Small intestine (tissue), 7 donors: ENCODE measurements at regions not wholly inside any gene's neighbourhood (a gene's known extent, or its start where the extent isn't known, plus 50 kb on each side); places are given as distances from the start of the nearest gene placed in this dataset.

Experiments used
- DNase-seq, 2 donors: peaks; one replicate each; pipeline versions ENCODE4 v3.0.0 to v3.0.0-alpha.2; 2013
- FAIRE-seq: peaks from 2 replicates; lab custom pipeline; 2012; peaks lifted over from hg19 to GRCh38; lab: Jason Lieb, UNC
- H3K27ac ChIP-seq, 3 donors: one replicate each; pipeline ENCODE4 v1.5.1; 2013; ENCODE audit warnings: low read length in 2 of 3, mild to moderate bottlenecking in 2 of 3, control low read depth in 1 of 3, inconsistent platforms in 1 of 3, low read depth in 1 of 3, moderate library complexity in 1 of 3
- H3K27me3 ChIP-seq, 3 donors: one replicate each; pipeline ENCODE4 v1.6.1; 2013; ENCODE audit warnings: low read length in 3 of 3, inconsistent platforms in 1 of 3; ENCODE audit not compliant: control insufficient read depth in 3 of 3, insufficient read depth in 3 of 3
- H3K36me3 ChIP-seq, 3 donors: one replicate each; pipeline ENCODE4 v1.6.1; 2013; ENCODE audit warnings: low read length in 3 of 3, inconsistent platforms in 1 of 3, low read depth in 1 of 3, mild to moderate bottlenecking in 1 of 3, moderate library complexity in 1 of 3; ENCODE audit not compliant: control insufficient read depth in 3 of 3, insufficient read depth in 2 of 3
- H3K4me1 ChIP-seq, 3 donors: one replicate each; pipeline ENCODE4 v1.6.1; 2013; ENCODE audit warnings: low read length in 2 of 3, inconsistent platforms in 1 of 3, low read depth in 1 of 3, mild to moderate bottlenecking in 1 of 3, moderate library complexity in 1 of 3; ENCODE audit not compliant: control insufficient read depth in 3 of 3, insufficient read depth in 2 of 3
- H3K4me3 ChIP-seq, 3 donors: one replicate each; pipeline ENCODE4 v1.5.1; 2013; ENCODE audit warnings: low read length in 3 of 3, control low read depth in 1 of 3, inconsistent platforms in 1 of 3, low read depth in 1 of 3, mild to moderate bottlenecking in 1 of 3, moderate library complexity in 1 of 3
- H3K9me3 ChIP-seq, 2 donors: one replicate each; pipeline ENCODE4 v1.6.1; 2013; ENCODE audit warnings: low read depth in 1 of 2, low read length in 1 of 2; ENCODE audit not compliant: control insufficient read depth in 2 of 2, insufficient read depth in 1 of 2
- WGBS, 3 donors: extraction: QIAGEN DNeasy Blood & Tissue Kit; methylation state at CpG; one replicate each; pipeline ENCODE4 v1.1.7; 2013; 5-methylcytosine and 5-hydroxymethylcytosine counted together
- donor health status: healthy with polysubstance abuse.
- donor health status: control.
- donor health status: control.
- donor health status: Bipolar disorder and iron deficiency.
- donor health status: healthy.

GRCh38 chr3:10667901-10668476 lies 148.0 kb upstream of the SLC6A11 start:
- 59 to 75% (median 64%) methylated on average over 14 of the region's 14 CpGs for WGBS, 3 donors

GRCh38 chr3:10669490-10670048 lies 146.5 kb upstream of the SLC6A11 start:
- peak in 1 of 2 donors; percentile 61 for DNase-seq
- H3K4me1 ChIP-seq: no peaks in the 10 kb centered on the region
- no peaks in the 10 kb centered on the region for H3K9me3 ChIP-seq
- peaks cover 0 to 7% (median 2%) of the 10 kb centered on the region in 3 donors for H3K27me3 ChIP-seq
- FAIRE-seq: no peak
- H3K36me3 ChIP-seq: no peaks in the 10 kb centered on the region
- no peak overlapping the region for H3K4me3 ChIP-seq
- WGBS, 3 donors: 27 to 57% (median 36%) methylated on average over 6 of the region's 6 CpGs
- no peak overlapping the region for H3K27ac ChIP-seq

More at GRCh38 chr3:10667901-10668476, 148.0 kb upstream of the SLC6A11 start:
- Histone ChIP-seq H3K27ac (no peak overlapping the region), H3K4me1 (no peaks in the 10 kb centered on the region), H3K27me3 (peaks cover 0 to 7% (median 2%) of the 10 kb centered on the region in 3 donors), H3K36me3 (no peaks in the 10 kb centered on the region), H3K4me3 (no peak overlapping the region), H3K9me3 (no peaks in the 10 kb centered on the region)
- no peak for DNase-seq
- FAIRE-seq: no peak

GRCh38 chr3:10672422-10672821 lies 143.6 kb upstream of the SLC6A11 start:
- 16 to 39% (median 26%) methylated on average over 5 of the region's 5 CpGs for WGBS, 3 donors
- no peaks in the 10 kb centered on the region for H3K9me3 ChIP-seq

GRCh38 chr3:10674578-10674977 lies 141.4 kb upstream of the SLC6A11 start:
- WGBS, 3 donors: 72 to 85% (median 74%) methylated on average over 3 of the region's 3 CpGs

More at GRCh38 chr3:10672422-10672821, 143.6 kb upstream of the SLC6A11 start:
- no peaks in the 10 kb centered on the region for H3K36me3 ChIP-seq
- H3K4me1 ChIP-seq: no peaks in the 10 kb centered on the region
- no peak for FAIRE-seq
- H3K4me3 ChIP-seq: no peak overlapping the region
- H3K27me3 ChIP-seq: peaks cover 0 to 2% (median 0%) of the 10 kb centered on the region in 3 donors
- no peak overlapping the region for H3K27ac ChIP-seq
- DNase-seq: peak in 1 of 2 donors; percentile 10

GRCh38 chr3:10676905-10677304 lies 139.1 kb upstream of the SLC6A11 start:
- Histone ChIP-seq H3K36me3 (no peaks in the 10 kb centered on the region), H3K4me3 (no peak overlapping the region), H3K27ac (no peak overlapping the region), H3K27me3 (no peaks in the 10 kb centered on the region), H3K9me3 (no peaks in the 10 kb centered on the region), H3K4me1 (no peaks in the 10 kb centered on the region)
- DNase-seq (no peak), FAIRE-seq (no peak)
- 43 to 71% (median 50%) methylated on average over 1 of the region's 1 CpG for WGBS, 3 donors

More at GRCh38 chr3:10674578-10674977, 141.4 kb upstream of the SLC6A11 start:
- no peak overlapping the region for H3K27ac ChIP-seq
- H3K4me1 ChIP-seq: no peaks in the 10 kb centered on the region
- DNase-seq (no peak), FAIRE-seq (no peak)
- no peaks in the 10 kb centered on the region for H3K9me3 ChIP-seq
- H3K4me3 ChIP-seq: no peak overlapping the region
- H3K27me3 ChIP-seq: no peaks in the 10 kb centered on the region
- H3K36me3 ChIP-seq: no peaks in the 10 kb centered on the region

GRCh38 chr3:10678796-10679376 lies 137.1 kb upstream of the SLC6A11 start:
- 51 to 68% (median 57%) methylated on average over 2 of the region's 2 CpGs for WGBS, 3 donors
- no peak overlapping the region for H3K4me3 ChIP-seq
- no peaks in the 10 kb centered on the region for H3K4me1 ChIP-seq
- H3K36me3 ChIP-seq: no peaks in the 10 kb centered on the region
- H3K27me3 ChIP-seq: peaks cover 0 to under 1% (median 0%) of the 10 kb centered on the region in 3 donors
- no peak overlapping the region for H3K27ac ChIP-seq
- no peak for DNase-seq
- no peaks in the 10 kb centered on the region for H3K9me3 ChIP-seq
- FAIRE-seq: no peak

GRCh38 chr3:10680796-10681195 lies 135.2 kb upstream of the SLC6A11 start:
- Histone ChIP-seq H3K36me3 (no peaks in the 10 kb centered on the region), H3K4me3 (no peak overlapping the region), H3K4me1 (no peaks in the 10 kb centered on the region), H3K27ac (no peak overlapping the region), H3K9me3 (no peaks in the 10 kb centered on the region), H3K27me3 (peaks cover 0 to 2% (median 0%) of the 10 kb centered on the region in 3 donors)
- DNase-seq: no peak
- FAIRE-seq: no peak
- WGBS, 3 donors: 85 to 89% (median 85%) methylated on average over 7 of the region's 7 CpGs

- no peak for DNase-seq
- 34 to 54% (median 40%) methylated on average over 4 of the region's 4 CpGs for WGBS, 3 donors
- no peak for FAIRE-seq
Observed at GRCh38 chr3:10682692-10683091, 133.3 kb upstream of the SLC6A11 start.

More at GRCh38 chr3:10682692-10683091, 133.3 kb upstream of the SLC6A11 start:
- Histone ChIP-seq H3K9me3 (no peaks in the 10 kb centered on the region), H3K27me3 (peaks cover 0 to 2% (median 0%) of the 10 kb centered on the region in 3 donors), H3K4me3 (no peak overlapping the region), H3K4me1 (no peaks in the 10 kb centered on the region), H3K36me3 (no peaks in the 10 kb centered on the region), H3K27ac (no peak overlapping the region)
